ENCODE measurements at regions not wholly inside any gene's neighbourhood (a gene's known extent, or its start where the extent isn't known, plus 50 kb on each side); places are given as distances from the start of the nearest gene placed in this dataset.

DNA sequence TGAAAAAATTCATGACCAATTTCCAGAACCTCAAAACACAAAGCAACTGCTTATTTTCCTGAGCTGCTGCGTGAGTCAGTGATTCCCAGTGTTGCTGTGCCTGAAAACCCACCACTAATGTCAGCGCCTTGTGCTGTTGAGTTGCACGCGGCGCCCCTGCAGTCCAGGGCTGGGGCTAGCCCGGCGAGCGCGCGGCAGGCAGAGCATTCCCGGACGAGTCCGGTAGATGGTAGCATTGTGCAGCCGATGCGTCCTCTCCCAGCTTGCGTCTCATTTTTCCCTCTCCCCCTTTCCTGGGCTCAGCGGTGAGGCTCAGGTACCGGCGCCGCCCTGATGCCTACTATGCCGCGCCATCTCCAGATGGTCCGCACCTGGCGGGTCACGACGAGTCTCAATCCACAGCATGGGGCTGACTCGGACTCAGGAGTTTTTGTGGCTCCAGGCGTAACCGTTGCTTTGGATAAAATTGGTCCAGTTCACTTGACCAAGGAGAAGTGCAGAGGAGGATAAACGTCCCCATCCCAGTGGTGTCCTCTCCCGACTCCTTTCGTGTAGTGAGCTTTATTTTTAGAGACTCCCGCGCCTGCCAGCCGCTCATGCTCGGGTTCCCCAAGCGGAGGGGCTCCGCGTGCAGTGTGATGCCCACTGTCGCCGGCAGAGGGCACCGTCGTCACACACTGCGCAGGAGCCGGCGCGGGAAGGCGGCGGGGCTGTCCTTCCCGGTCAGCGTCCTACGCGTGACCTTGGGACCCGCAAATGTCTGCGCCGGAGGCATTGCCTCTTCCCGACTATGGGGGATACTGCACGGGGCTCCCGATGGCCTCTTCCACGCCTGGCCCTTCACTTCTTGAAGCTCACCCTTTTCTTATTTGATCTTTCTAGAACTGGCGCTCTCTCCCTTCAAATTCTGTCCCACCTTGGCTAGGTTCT is 53.6 kb upstream of the IGFBP7 start:
- intact Hi-C loops (cut with DNase I; ENCODE audit: low total_unique reads): loop anchor here (5.0 kb wide), 1 partner anchor 214 kb away; no protein-coding TSS in a partner anchor
- peak overlapping the region; percentile 17 to 65 for H3K27ac ChIP-seq
- TF ChIP-seq POLR2A (IDR thresholded peaks at IDR 0.05) (no peak), POLR2AphosphoS5 (IDR thresholded peaks at IDR 0.05) (peak in 1 of 3 donors; percentile 30), CTCF (IDR thresholded peaks at IDR 0.05) (peak; percentile 81 to 85 (median 82))

DNA sequence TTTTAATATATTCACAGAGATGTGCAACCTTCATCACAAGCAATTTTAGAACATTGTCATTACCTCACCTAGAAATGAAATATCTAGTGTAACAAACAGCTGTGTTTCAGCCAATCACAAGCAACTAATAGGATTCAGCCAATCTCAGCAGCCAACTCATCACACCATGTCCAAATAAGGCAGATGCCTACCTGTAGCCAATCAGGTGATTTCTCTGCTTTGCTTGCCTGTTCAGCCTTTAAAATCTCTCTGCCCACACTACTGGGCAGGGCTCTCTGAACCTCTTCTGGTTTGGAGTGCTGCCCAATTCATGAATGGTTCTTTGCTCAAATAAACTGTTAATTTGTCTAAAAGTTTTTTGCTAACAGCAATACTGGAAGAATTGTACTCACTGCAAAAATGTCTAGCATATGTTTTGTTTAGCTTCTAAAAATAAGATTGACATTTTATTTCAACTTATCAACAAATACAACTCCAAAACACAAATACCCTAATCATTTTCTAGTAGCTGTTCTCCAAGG is 52.4 kb upstream of the IGFBP7 start:
- Histone ChIP-seq H3K27me3 (no peaks in the 10 kb centered on the region), H3K9me3 (no peaks in the 10 kb centered on the region), H3K4me3 (no peak overlapping the region), H3K4me1 (no peaks in the 10 kb centered on the region), H3K27ac (no peak overlapping the region), H3K36me3 (no peaks in the 10 kb centered on the region)
- intact Hi-C loops (cut with DNase I; ENCODE audit: low total_unique reads): loop anchor here (5.0 kb wide), 1 partner anchor 215 kb away; no protein-coding TSS in a partner anchor
- DNase-seq (ENCODE audit: low spot score in 2 of 2): no peak
- TF ChIP-seq POLR2AphosphoS5 (IDR thresholded peaks at IDR 0.05): no peak

More for the DNA sequence above, 53.6 kb upstream of the IGFBP7 start:
- H3K9me3 ChIP-seq: no peaks in the 10 kb centered on the region
- peak; percentile 49 to 67 for DNase-seq (ENCODE audit: low spot score in 2 of 2)
- no peaks in the 10 kb centered on the region for H3K4me1 ChIP-seq
- H3K36me3 ChIP-seq: no peaks in the 10 kb centered on the region
- peak overlapping the region; percentile 43 to 75 (median 57) for H3K4me3 ChIP-seq
- no peaks in the 10 kb centered on the region for H3K27me3 ChIP-seq
